ENCODE measurements at regions not wholly inside any gene's neighbourhood (a gene's known extent, or its start where the extent isn't known, plus 50 kb on each side); places are given as distances from the start of the nearest gene placed in this dataset.

- TF ChIP-seq GABPA (tag; conservative IDR thresholded peaks at IDR 0.05; ENCODE audit: low read depth) (no peak), RNF2 (IDR thresholded peaks at IDR 0.05) (no peak), CBFA2T3 (IDR thresholded peaks at IDR 0.05) (no peak), MAFK (IDR thresholded peaks at IDR 0.05; ENCODE audit: low read length) (no peak), GATA2 (CRISPR knock-in tag; IDR thresholded peaks at IDR 0.05) (no peak), FOXK2 (conservative IDR thresholded peaks at IDR 0.05 in 1 of 2, IDR thresholded peaks at IDR 0.05 in 1 of 2; ENCODE audit: low read depth in 2 of 2) (no peak), MLX (CRISPR knock-in tag; conservative IDR thresholded peaks at IDR 0.05) (no peak), SMC3 (conservative IDR thresholded peaks at IDR 0.05; ENCODE audit: insufficient read depth, low read depth, low read length) (no peak), PML (IDR thresholded peaks at IDR 0.05; ENCODE audit: low read length) (no peak)
Observed at GRCh38 chr11:15886866-15887265, 469.5 kb downstream of the SOX6 start.
